ENCODE measurements at regions not wholly inside any gene's neighbourhood (a gene's known extent, or its start where the extent isn't known, plus 50 kb on each side); places are given as distances from the start of the nearest gene placed in this dataset.
"Not testable (repeated sequence)": the region's sequence is repeated elsewhere in the genome, so short reads cannot be mapped to it uniquely, and the experiment has no call there.

DNA sequence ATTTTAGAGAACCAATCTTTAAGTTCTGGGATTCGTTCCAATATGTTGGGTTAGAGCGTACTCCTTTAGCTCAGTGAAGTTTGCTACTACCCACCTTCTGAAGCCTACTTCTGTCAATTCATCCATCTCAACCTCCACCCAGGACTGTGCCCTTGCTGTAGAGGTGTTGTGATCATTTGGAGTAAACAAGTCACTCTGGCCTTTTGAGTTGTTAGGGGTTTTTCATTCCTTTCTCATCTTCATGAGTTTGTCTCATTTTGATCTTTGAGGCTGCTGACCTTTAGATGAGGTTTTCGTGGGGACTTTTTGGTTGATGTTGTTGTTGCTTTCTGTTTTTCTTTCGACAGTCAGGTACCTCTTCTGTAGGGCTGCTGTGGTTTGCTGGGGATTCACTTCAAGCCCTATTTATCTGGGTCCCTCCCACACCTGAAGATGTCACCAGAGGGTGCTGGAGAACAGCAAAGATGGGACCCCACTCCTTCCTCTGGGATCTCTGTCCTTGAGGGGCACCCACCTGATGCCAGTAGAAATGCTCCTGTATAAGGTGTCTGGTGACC lies 158.4 kb downstream of the ANKRD36B start:
- DNase-seq (ENCODE audit: low spot score): not testable (repeated sequence)

DNA sequence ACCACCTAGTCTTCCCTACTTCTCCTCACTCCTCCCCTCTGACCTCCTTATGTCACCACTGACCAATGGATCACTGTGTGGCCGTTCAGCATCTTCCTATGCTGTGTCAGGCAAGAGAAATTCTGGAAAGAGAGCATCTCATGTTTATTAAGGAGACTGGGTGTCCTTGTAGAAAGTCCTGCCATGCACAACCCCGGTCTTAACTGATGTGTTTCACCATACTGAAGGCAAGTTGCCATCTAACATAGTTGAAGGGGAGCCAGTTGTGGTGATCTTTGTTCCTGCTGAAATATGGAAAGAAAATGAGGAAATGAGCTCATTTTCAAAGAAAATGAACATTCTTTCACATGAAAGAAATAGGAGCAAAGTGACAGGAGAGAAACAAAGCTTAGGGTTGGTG lies 167.3 kb downstream of the ANKRD36B start:
- DNase-seq (ENCODE audit: low spot score): not testable (repeated sequence)

DNA sequence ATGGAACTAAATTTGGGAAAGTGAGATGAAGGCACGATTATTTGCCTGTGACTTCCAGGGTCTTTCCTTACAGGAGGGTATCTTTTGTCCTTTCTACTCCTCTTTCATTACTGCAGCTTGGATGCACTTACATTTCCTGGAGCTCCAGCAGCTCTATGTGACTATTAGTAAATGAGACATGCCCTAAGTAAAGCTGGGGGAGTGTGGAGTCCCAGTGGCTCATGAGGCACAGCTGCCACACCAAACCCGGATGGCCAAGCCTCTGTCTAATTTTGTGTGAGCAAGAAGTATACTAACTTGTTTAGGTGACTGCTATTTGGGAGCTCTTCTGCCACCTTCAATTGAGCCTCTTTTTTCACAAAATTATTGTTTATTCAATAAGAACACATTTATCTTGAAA lies 183.3 kb downstream of the ANKRD36B start:
- not testable (repeated sequence) for DNase-seq (ENCODE audit: low spot score)

DNA sequence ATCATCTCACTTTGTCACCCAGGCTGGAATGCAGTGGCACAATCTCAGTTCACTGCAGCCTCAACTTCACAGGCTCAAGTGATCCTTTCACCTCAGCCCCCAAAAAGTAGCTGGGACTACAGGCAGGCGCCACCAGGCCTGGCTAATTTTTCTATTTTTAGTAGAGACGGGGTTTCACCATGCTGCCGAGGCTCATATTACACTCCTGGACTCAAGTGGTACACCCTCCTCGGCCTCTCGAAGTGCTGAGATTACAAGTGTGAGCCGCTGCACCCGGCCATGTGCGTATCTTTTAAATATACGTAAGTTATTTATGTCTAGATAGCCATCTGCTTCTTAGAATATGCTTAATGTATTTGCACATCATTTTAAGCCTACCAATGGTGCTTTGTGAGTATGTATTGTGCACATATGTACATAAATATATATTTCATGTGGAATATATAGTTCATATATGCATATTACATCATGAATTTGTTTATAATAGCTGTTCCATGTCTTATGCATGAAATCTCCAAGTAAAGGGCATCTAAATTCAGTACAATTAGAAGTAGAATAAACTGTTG lies 184.4 kb downstream of the ANKRD36B start:
- not testable (repeated sequence) for DNase-seq (ENCODE audit: low spot score)

DNA sequence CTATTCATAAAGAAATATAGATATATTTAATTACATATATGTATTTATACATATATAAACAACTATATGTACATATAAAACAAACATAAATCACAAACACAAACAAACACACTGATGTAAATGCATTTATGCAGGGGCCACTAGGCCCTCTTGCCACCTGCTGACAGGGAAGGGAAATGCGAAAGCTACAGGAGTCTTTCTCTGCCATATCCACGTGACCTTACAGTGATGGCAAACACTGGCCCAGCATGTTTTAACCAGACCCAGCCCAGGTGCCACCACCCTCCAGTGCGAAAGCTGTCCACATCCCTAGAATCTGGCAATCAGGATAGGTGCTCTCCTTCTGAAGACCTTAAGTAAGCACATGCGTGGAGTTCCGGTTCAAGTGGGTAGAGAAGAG lies 187.0 kb downstream of the ANKRD36B start:
- not testable (repeated sequence) for DNase-seq (ENCODE audit: low spot score)

DNA sequence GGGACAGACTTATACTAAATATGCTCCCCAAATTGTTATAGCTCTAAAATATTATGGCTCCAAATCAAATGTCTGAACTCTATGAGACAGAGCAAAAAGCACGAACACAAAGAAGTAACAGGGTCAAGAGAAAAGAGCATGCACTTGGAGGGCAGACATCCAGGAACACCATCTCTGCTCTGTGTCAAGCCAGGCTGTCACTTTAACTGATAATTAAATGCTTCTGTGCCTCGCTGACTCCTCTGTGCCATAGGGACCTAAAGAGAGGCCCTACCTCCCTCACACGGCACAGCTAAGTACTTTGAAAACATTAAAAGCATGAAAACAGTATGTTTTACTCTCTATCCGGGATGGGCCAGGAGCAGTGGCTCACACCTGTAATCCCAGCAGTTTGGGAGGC lies 194.0 kb downstream of the ANKRD36B start:
- DNase-seq (ENCODE audit: low spot score): not testable (repeated sequence)

DNA sequence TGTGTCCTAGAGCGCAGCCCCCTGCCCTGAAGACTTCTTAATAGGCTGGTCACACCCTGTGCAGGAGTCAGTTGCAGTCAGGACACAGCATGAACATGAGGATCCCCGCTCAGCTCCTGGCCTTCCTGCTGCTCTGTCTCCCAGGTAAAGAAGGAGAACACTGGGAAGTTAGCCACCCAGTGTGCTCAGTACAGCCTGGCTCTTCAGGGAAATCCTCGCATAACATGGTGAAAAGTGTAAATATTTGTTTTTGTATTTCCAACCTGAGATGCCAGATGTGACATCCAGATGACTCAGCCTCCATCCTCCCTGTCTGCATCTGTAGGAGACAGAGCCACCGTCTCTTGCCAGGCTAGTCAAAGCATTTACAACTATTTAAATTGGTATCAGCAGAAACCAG lies 203.9 kb downstream of the ANKRD36B start:
- not testable (repeated sequence) for DNase-seq (ENCODE audit: low spot score)

DNA sequence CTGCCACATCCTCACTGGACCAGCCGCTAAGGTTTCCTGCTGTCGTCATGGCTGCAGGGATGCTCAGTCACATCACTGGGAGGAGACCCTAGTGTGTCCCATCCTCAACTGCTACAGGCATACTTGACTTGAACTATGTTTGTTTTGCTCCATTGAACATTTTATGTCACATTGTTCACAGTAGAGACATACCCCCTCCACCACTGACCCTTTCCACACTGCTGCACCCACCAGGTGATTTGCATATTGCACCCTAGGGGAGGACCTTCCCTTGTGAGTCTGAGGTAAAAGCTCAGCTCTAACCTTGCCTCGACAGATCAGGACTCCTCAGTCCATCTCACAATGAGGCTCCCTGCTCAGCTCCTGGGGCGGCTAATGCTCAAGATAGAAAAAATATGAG lies 213.8 kb downstream of the ANKRD36B start:
- DNase-seq (ENCODE audit: low spot score): not testable (repeated sequence)

DNA sequence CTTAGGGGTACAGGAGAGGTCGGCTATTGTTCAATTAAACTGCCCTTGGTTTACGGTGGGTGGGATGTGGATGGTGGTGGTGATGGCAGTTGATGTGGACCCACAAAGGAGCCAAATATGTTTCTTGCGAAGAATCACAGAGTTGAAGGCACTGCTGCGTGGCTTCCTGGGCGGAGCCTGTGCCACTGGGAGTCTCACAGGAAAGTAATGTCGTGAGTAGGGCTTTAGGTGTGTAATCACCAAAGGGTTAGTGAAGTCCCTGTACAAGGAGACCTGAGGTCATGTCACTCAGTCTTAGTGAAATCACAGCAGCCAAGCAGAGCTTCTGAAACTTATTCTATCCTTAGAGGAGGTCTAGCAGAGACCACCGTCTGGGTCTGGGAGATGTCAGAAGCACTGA lies 215.3 kb downstream of the ANKRD36B start:
- not testable (repeated sequence) for DNase-seq (ENCODE audit: low spot score)

DNA sequence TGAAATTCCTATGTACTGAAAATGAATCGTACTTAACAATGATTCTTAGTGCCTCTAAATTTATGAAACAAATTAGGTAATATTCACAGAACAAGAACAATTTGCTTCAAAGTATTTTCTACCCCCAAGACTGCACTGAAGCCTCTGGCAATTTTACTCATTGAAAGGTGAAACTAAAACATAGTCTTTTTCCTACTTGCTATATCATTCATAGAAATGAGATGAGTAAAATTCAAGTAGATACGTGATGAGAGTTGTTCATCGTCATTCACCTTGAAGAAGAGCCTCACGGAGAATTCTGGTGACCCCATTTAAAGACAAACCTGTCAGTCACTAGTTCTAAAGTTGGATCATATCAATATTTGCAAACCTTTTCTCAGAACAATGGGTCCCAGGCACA lies 226.5 kb downstream of the ANKRD36B start:
- not testable (repeated sequence) for DNase-seq (ENCODE audit: low spot score)

DNA sequence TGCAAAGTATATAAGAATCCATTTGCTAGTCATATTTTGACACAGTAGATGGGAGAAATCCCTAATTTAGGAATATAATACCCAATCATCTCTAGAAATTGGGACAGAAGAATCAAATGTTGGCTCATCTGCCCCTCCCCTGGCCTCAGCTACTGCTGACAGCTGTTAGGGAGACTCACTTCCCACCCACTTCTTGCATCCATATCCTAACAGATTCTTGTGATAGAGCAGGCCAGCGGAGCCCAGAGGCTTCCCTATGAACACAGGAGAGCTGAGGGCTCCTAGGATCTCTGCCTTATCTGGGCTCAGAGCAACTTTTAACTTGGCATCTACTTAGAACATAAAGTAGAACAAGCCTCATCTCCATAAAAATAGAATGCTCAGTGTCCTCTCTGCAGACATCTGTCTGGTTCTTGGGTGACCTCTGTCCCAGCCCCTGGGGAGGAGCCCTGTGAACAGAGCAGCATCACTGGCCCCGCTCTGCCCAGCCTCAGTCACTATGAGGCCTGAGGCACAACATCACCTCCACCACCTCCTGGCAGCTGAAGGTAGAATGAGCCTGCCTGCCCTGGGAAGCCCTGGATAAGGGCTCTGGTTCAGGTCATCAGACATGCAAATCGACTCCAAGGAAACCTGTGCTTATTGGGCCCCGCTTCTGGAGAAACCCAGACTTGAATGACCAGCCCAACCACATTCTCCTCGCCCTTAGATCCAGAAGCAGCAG lies 229.7 kb downstream of the ANKRD36B start:
- DNase-seq (ENCODE audit: low spot score): no peak

DNA sequence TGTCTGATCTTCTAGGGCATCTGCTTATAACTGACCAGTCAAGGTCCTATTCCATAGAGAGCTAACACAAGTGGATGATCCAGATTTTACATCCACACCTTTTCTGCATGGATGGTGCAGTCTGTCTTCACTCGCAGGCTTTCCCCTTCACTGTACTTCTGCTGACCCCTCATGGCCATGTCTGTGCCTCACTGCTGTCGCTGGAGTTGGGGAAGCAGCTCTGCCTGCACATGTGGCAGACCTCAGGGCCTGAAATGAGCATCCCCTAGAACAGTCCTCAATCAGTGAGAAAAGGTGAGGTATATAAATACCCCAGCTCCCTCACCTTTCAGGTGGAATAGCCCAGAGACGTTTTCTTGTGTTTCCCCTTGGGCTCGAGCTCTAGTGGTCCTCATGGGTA lies 233.8 kb downstream of the ANKRD36B start:
- no peak for DNase-seq (ENCODE audit: low spot score)

DNA sequence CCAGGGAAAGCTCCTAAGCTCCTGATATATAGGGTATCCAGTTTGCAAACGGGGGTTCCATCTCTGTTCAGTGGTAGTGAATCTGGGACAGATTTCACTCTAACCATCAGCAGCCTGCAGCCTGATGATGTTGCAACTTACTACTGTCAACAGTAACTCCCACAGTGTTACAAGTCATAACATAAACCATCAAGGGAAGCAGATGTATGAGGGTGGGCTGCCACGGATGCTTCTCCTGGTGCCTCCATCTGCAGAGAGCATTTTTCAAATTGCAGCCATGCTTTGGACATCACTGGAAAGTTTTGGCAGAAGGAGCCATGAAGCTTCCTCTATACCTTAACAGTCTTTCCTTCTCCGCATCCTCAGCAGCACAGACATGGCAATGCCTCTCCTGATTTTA lies 234.5 kb downstream of the ANKRD36B start:
- no peak for DNase-seq (ENCODE audit: low spot score)

DNA sequence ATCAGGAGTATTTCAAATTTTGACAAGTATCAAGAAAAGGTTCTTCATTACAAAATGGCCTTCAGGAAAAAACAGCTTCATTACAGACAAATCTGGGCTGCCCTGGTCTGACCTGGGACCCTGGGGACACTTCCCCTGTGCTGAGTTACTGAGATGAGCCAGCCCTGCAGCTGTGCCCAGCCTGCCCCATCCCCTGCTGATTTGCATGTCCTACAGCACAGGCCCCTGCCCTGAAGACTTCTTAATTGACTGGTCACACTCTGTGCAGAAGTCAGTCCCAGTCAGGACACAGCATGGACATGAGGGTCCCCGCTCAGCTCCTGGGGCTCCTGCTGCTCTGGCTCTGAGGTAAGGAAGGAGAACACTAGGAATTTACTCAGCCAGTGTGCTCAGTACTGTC lies 235.1 kb downstream of the ANKRD36B start:
- peak; percentile 10 for DNase-seq (ENCODE audit: low spot score)

DNA sequence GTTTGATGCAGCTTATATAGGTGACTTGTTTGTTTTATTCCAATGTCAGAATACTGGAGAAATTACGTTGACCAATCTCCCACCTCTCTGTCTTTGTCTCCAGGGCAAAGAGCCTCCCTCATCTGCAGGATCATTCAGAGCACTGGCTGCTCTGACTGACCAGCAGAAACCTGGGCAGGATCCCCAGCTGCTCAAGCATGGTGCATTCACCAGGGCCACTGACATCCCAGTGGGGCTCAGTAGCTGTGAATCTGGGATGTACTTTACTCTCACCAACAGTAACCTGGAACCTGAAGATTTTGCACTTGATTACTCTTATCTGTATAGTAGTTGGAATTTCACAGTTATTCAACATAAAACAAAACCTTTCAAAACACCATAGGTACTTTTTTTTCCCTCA lies 235.9 kb downstream of the ANKRD36 start:
- DNase-seq (ENCODE audit: low spot score): no peak

DNA sequence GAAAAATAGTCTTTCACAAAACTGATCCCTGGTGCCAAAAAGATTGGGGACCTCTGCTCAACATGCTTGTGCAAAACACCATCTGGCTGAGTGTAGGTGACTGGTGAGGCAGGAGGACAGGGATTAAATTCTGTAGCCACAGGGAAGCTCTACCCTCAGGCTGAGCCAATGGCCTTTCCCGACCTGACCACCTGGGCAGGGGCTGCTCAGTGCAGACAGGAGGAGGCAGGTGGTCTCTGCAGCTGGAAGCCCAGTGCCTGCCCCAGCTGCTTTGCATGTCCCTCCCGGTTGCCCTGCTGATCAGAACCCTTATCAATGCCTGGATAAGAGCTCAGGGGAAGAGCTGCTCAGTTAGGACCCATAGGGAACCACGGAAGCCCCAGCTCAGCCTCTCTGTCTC lies 235.3 kb downstream of the ANKRD36 start:
- DNase-seq (ENCODE audit: low spot score): no peak

DNA sequence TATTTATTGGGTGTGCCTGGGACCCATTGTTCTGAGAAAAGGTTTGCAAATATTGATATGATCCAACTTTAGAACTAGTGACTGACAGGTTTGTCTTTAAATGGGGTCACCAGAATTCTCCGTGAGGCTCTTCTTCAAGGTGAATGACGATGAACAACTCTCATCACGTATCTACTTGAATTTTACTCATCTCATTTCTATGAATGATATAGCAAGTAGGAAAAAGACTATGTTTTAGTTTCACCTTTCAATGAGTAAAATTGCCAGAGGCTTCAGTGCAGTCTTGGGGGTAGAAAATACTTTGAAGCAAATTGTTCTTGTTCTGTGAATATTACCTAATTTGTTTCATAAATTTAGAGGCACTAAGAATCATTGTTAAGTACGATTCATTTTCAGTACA lies 232.0 kb downstream of the ANKRD36 start:
- not testable (repeated sequence) for DNase-seq (ENCODE audit: low spot score)

DNA sequence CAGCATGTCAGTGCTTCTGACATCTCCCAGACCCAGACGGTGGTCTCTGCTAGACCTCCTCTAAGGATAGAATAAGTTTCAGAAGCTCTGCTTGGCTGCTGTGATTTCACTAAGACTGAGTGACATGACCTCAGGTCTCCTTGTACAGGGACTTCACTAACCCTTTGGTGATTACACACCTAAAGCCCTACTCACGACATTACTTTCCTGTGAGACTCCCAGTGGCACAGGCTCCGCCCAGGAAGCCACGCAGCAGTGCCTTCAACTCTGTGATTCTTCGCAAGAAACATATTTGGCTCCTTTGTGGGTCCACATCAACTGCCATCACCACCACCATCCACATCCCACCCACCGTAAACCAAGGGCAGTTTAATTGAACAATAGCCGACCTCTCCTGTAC lies 220.7 kb downstream of the ANKRD36 start:
- DNase-seq (ENCODE audit: low spot score): not testable (repeated sequence)

DNA sequence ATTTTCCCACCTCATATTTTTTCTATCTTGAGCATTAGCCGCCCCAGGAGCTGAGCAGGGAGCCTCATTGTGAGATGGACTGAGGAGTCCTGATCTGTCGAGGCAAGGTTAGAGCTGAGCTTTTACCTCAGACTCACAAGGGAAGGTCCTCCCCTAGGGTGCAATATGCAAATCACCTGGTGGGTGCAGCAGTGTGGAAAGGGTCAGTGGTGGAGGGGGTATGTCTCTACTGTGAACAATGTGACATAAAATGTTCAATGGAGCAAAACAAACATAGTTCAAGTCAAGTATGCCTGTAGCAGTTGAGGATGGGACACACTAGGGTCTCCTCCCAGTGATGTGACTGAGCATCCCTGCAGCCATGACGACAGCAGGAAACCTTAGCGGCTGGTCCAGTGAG lies 219.2 kb downstream of the ANKRD36 start:
- not testable (repeated sequence) for DNase-seq (ENCODE audit: low spot score)

DNA sequence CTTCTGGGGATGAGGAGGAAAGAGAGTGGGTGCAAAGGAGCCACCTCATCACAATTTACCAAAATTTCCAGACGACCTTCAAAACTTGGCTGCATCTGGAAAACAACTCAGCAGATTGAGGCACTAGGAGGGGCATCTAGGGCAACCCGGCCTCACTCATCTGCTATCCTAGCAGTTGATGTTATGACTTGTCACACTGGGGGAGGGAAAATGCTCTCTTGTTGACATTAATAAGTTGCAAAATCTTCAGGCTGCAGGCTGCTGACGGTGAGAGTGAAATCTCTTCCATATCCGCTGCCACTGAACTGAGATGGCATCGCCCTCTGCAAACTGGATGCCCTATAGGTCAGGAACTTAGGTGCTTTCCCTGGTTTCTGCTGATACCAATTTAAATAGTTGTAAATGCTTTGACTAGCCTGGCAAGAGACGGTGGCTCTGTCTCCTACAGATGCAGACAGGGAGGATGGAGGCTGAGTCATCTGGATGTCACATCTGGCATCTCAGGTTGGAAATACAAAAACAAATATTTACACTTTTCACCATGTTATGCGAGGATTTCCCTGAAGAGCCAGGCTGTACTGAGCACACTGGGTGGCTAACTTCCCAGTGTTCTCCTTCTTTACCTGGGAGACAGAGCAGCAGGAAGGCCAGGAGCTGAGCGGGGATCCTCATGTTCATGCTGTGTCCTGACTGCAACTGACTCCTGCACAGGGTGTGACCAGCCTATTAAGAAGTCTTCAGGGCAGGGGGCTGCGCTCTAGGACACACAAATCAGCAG lies 209.2 kb downstream of the ANKRD36 start:
- not testable (repeated sequence) for DNase-seq (ENCODE audit: low spot score)

DNA sequence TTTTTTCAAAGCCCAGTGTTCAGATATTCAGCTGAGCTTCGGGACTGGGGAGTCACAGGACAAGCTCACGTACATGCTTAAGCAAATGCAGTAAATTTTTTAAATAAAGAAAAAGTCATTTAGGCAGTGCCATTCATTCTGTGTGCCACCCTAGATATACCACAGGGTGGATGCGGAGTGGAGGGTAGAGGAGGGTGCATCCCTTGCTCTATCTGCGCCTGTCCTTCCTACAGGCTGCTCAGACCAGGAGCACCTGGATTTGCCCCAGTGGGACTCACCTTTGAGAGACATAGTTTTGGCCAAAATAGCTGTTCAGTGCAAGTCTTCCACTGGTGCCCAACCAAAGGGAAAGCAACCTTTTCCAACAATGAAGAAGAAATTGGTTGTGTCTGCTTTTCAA lies 202.4 kb downstream of the ANKRD36 start:
- DNase-seq (ENCODE audit: low spot score): not testable (repeated sequence)

DNA sequence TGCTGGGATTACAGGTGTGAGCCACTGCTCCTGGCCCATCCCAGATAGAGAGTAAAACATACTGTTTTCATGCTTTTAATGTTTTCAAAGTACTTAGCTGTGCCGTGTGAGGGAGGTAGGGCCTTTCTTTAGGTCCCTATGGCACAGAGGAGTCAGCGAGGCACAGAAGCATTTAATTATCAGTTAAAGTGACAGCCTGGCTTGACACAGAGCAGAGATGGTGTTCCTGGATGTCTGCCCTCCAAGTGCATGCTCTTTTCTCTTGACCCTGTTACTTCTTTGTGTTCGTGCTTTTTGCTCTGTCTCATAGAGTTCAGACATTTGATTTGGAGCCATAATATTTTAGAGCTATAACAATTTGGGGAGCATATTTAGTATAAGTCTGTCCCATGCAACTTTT lies 199.5 kb downstream of the ANKRD36 start:
- DNase-seq (ENCODE audit: low spot score): not testable (repeated sequence)

DNA sequence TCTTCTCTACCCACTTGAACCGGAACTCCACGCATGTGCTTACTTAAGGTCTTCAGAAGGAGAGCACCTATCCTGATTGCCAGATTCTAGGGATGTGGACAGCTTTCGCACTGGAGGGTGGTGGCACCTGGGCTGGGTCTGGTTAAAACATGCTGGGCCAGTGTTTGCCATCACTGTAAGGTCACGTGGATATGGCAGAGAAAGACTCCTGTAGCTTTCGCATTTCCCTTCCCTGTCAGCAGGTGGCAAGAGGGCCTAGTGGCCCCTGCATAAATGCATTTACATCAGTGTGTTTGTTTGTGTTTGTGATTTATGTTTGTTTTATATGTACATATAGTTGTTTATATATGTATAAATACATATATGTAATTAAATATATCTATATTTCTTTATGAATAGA lies 192.5 kb downstream of the ANKRD36 start:
- DNase-seq (ENCODE audit: low spot score): not testable (repeated sequence)
